Lower lobe of right lung (tissue), 2 donors: ENCODE measurements at regions not wholly inside any gene's neighbourhood (a gene's known extent, or its start where the extent isn't known, plus 50 kb on each side); places are given as distances from the start of the nearest gene placed in this dataset.

ENCODE experiments used
- ATAC-seq, 2 donors: fragments of 200-7000 bp; cut with Tn5 transposase; one replicate each; pipeline ENCODE4 v1.9.1; 2020 to 2022; ENCODE audit warnings: mild to moderate bottlenecking in 2 of 2, moderate library complexity in 2 of 2
- DNase-seq: peaks from one replicate; pipeline ENCODE4 v3.0.0-alpha.2; 2020
- H3K27ac ChIP-seq: fragments of 200-600 bp; one replicate; pipeline ENCODE4 v1.8.0; 2022
- H3K27me3 ChIP-seq: fragments of 200-600 bp; one replicate; pipeline ENCODE4 v1.8.0; 2022; ENCODE audit warnings: low read depth
- H3K36me3 ChIP-seq: fragments of 200-600 bp; one replicate; pipeline ENCODE4 v1.8.0; 2022; ENCODE audit warnings: mild to moderate bottlenecking
- H3K4me1 ChIP-seq: fragments of 200-600 bp; one replicate; pipeline ENCODE4 v1.8.0; 2022
- H3K4me3 ChIP-seq: fragments of 200-600 bp; one replicate; pipeline ENCODE4 v1.8.0; 2022; ENCODE audit warnings: mild to moderate bottlenecking
- H3K9me3 ChIP-seq: fragments of 200-600 bp; one replicate; pipeline ENCODE4 v1.8.0; 2022
- intact Hi-C: fragments of 100-400 bp; cut with DNase I; formaldehyde crosslinking; loops from one replicate; pipeline ENCODE4 v1.11.0; 2022
- TF ChIP-seq, protein P1 (sequence below): fragments of 200-600 bp; IDR thresholded peaks from one replicate; pipeline ENCODE4 v1.8.0; 2022; ENCODE audit warnings: antibody characterized with exemption, mild to moderate bottlenecking
- donor health status: DM: no; HTN: yes; CAD: no; lungs with severe emphysema.

GRCh38 chr2:45169339-45170190 is 160.3 kb upstream of the SIX2 start:
- Histone ChIP-seq H3K27me3 (peaks cover 85% of the 10 kb centered on the region), H3K9me3 (no peaks in the 10 kb centered on the region), H3K4me3 (peak overlapping the region; percentile 51), H3K36me3 (no peaks in the 10 kb centered on the region), H3K4me1 (peaks cover 26% of the 10 kb centered on the region), H3K27ac (peak overlapping the region; percentile 28)
- intact Hi-C loops: no loop called here
- TF ChIP-seq, protein P1, sequence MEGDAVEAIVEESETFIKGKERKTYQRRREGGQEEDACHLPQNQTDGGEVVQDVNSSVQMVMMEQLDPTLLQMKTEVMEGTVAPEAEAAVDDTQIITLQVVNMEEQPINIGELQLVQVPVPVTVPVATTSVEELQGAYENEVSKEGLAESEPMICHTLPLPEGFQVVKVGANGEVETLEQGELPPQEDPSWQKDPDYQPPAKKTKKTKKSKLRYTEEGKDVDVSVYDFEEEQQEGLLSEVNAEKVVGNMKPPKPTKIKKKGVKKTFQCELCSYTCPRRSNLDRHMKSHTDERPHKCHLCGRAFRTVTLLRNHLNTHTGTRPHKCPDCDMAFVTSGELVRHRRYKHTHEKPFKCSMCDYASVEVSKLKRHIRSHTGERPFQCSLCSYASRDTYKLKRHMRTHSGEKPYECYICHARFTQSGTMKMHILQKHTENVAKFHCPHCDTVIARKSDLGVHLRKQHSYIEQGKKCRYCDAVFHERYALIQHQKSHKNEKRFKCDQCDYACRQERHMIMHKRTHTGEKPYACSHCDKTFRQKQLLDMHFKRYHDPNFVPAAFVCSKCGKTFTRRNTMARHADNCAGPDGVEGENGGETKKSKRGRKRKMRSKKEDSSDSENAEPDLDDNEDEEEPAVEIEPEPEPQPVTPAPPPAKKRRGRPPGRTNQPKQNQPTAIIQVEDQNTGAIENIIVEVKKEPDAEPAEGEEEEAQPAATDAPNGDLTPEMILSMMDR: no peak
- ATAC-seq (peak; percentile 68 to 78), DNase-seq (no peak)

GRCh38 chr2:45168711-45169338 is 159.6 kb upstream of the SIX2 start:
- TF ChIP-seq, protein P1: no peak
- intact Hi-C loops: no loop called here
- Histone ChIP-seq H3K27ac (peak overlapping the region; percentile 28), H3K4me1 (peaks cover 26% of the 10 kb centered on the region), H3K27me3 (peaks cover 79% of the 10 kb centered on the region), H3K36me3 (no peaks in the 10 kb centered on the region), H3K4me3 (peak overlapping the region; percentile 51), H3K9me3 (no peaks in the 10 kb centered on the region)
- DNase-seq (no peak), ATAC-seq (peak; percentile 45 to 60)

GRCh38 chr2:45167920-45168629 is 158.8 kb upstream of the SIX2 start:
- Histone ChIP-seq H3K9me3 (no peaks in the 10 kb centered on the region), H3K36me3 (no peaks in the 10 kb centered on the region), H3K4me1 (peaks cover 26% of the 10 kb centered on the region), H3K27me3 (peaks cover 75% of the 10 kb centered on the region), H3K4me3 (peak overlapping the region; percentile 51), H3K27ac (no peak overlapping the region)
- TF ChIP-seq, protein P1: no peak
- intact Hi-C loops: no loop called here
- DNase-seq (no peak), ATAC-seq (no peak)

DNA sequence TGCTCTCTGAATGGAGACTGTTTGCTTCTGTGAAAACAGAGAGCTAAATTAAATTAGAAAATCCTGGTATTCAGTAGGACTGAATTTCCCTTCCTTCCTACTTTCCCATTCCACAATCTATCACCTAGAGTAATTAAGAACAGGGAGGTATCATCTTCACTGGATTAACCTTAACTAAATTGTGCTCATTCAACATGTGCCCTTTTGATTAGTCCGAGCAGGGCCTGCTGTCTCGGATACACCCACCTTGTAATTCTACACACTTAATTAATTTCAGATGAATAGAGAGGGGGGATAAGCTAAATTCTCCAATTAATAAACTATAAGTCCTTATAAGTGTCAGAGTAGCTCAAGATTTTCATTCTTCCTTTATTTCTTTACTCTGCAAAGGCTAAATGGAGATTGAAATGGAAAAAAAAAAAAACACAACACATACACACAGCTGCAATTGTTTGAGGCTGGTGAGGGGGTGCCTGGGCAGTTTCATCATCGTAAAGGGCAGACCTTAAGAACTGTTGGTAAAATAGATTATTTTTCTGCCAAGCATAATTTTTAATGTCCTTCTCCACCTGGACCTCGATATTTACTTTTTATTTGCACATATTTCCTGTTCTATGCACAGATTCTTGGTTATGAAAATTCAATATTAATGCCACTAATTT is 157.1 kb upstream of the SIX2 start:
- no peaks in the 10 kb centered on the region for H3K9me3 ChIP-seq
- no peak overlapping the region for H3K4me3 ChIP-seq
- no peak for DNase-seq
- ATAC-seq: no peak
- peaks cover 26% of the 10 kb centered on the region for H3K4me1 ChIP-seq
- intact Hi-C loops: no loop called here
- H3K27ac ChIP-seq: no peak overlapping the region
- H3K27me3 ChIP-seq: peaks cover 64% of the 10 kb centered on the region
- H3K36me3 ChIP-seq: no peaks in the 10 kb centered on the region
- TF ChIP-seq, protein P1: no peak

GRCh38 chr2:45162711-45163110 is 153.5 kb upstream of the SIX2 start:
- Histone ChIP-seq H3K9me3 (no peaks in the 10 kb centered on the region), H3K27me3 (peaks cover 27% of the 10 kb centered on the region), H3K27ac (no peak overlapping the region), H3K4me1 (no peaks in the 10 kb centered on the region), H3K36me3 (no peaks in the 10 kb centered on the region), H3K4me3 (no peak overlapping the region)
- no peak for DNase-seq
- ATAC-seq: no peak
- TF ChIP-seq, protein P1: no peak
- intact Hi-C loops: no loop called here
